ENCODE measurements at regions not wholly inside any gene's neighbourhood (a gene's known extent, or its start where the extent isn't known, plus 50 kb on each side); places are given as distances from the start of the nearest gene placed in this dataset.

- no peak for DNase-seq
Observed at GRCh38 chr6:82013561-82014530, 233.7 kb downstream of the IBTK start.

DNA sequence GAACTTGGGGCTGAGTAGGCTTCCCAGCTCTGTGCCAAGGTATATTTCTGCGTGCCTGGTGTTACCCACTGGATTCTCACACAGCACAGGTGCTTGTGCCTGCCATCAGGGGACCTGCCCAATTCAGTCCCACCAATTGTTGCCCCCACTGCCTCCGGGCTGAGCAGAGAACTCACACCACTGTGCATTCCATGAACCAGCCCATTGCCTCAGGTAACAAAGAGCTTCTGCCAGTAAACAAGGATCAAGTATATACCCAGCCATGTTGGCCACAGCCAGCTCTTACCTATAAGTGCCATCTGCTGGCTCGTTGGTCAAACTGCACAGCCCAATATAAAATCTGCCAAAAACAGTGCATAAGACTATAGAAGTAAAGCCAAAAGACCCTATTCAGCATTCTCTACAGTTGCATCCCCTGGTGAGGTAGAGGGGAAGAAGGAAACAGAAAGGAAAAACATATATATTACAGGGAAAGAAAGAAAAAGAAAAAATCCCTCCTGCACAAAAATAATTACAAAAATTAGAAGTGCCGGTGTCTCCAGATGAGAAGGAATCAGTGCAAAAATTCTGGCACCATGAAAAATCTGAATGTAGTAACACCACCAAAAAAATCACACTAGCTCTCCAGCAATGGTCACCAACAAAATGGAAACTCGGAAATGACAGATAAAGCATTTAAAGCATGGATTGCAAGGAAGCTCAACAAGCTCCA, 241.4 kb downstream of the IBTK start:
- DNase-seq: peak; percentile 2

DNA sequence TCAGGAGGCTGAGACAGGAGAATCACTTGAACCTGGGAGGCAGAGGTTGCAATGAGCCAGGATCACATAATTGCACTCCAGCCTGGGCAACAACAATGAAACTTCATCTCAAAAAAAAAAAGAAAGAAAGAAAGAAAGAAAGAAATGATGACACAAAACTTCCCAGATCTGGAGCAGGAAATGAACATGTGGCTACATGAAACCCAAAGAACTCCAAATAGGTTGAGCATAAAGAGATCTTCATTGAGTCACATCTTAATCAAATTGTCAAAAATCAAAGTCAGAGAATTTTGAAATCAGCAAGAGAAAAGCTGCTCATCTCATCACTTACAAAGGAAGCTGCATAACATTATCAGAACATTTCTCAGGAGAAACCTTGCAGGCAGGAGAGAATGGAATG, 247.0 kb downstream of the IBTK start:
- DNase-seq: no peak

GRCh38 chr6:81999826-82000225, 247.3 kb upstream of the TENT5A start:
- DNase-seq: no peak

DNA sequence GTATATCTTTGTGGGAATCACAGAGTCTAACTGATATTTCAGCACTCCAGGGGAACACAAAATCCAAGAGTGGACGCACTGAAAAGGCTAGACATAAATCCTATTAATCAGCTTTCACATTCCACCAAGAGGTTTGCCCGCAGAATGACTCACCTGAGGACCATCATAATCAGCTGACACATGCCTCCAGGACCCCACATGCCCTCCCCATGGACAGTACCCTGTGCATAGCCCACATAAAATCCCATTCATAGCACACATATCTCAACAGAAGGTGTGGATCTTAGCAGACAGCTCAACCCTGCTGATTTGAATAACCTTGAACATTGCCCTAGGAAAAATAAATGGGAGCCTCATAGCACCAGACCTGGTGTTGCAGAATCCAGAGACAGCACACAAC, 246.8 kb upstream of the TENT5A start:
- DNase-seq: no peak

GRCh38 chr6:81998432-81998831, 246.0 kb upstream of the TENT5A start:
- no peak for DNase-seq

- no peak for DNase-seq
Observed at GRCh38 chr6:81997090-81997926, 244.8 kb upstream of the TENT5A start.

- no peak for DNase-seq
Observed at GRCh38 chr6:81996414-81996813, 243.9 kb upstream of the TENT5A start.

DNA sequence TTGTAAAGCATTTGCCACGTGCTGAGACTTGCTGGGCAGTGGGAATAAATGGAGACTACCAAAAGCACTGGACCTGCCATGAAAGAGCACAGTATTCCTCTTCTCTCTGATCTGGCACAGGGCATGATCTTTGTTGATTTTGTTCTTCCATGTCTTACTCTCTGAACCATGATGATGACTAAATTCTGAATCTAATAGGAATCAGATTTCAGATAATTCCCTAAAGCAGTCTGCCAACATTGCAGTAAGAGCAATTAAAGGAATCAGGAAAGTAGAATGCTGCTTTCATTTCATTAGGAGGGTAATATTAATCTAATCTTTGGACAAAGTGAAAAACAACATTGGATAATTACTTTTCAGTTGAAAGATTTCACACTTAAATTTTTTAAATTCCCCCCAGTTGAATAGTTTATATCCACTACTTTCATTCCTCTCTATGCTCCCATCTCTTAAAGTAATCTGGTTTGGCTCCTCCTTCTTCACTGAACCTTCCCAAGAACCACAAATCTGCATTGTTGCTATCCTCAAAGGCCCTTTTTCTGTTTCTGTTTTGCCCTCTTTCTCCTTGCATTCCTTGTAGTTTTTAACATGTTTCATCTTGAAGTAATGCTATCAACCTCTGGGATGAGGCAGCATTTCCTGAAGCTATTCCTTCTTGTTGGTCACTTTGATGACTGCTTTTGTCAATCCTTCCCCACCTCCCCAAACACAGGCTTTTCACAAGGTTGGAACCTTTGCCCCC, 243.2 kb upstream of the TENT5A start:
- DNase-seq: peak; percentile 79

GRCh38 chr6:81988871-81989270, 236.4 kb upstream of the TENT5A start:
- DNase-seq: no peak

- no peak for DNase-seq
Observed at GRCh38 chr6:81988446-81988845, 236.0 kb upstream of the TENT5A start.

DNA sequence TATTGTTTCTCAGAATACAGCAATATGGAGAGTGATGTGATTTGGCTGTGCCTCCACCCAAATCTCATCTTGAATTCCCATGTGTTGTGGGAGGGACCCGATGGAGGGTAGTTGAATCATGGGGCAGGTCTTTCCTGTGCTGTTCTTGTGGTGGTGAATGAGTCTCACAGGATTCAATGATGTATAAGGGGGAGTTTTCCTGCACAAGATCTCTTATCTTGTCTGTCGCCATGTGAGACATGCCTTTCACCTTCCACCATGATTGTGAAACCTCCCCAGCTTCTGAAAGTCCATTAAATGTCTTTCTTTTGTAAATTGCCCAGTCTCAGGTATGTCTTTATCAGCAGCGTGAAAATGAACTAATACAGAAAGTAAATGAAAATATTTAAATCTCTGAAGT, 234.8 kb upstream of the TENT5A start:
- no peak for DNase-seq

DNA sequence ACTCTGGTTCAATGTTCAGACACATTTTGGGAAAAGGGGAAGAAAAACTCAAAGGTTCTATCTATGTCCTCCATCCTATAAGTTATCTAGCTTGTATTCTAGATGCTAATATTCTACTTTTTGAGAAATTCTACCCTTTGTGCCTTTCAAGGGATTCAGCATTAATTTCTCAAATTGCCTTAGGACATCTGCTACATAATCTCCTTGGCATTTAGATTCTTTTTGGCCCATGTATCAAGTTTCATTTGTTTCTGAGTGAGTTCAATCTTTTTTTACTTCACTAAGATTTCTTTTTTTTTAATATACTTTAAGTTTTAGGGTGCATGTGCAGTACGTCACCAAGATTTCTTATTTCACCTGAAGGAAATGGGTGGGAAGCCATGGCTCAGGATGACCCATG, 232.7 kb upstream of the TENT5A start:
- DNase-seq: no peak

DNA sequence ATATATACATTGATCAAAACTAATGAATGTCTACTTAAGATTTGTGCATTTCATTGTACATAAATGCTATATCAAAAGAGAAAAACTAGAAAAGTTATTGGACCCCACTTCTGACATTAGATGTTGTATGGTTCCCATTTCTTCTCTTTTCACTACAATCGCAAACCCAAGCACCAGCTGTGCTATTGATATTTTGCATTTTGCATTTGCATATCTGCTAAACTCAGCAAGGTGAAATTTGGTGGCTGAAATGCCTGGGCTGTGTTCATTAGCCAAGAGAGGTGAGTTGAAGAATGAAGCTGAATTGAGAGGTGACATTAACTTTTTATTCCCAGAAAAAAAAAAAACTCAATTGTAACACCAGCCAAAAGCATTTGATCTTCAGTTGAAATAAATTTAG, 232.1 kb upstream of the TENT5A start:
- no peak for DNase-seq

GRCh38 chr6:81981812-81982211, 229.3 kb upstream of the TENT5A start:
- DNase-seq: no peak

GRCh38 chr6:81979767-81980166, 227.3 kb upstream of the TENT5A start:
- DNase-seq: no peak

DNA sequence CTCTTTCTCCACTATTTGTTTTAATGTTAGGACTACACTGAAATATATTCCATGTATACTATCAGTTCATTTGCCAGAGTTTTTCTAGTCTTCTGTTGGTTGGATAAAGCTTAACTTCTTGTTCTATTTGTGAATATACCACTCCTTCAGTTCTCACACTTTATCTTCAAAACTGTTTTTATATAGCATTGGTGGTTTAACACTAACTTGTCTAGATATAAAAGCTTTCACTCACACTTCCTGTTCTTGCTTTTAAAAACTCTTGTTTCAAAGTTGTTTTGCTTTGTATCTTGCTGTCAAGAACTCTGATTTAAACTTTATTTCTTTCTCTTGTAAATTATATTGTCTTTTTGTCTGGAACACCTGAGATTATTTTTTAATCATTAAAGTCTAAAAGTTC, 226.8 kb upstream of the TENT5A start:
- DNase-seq: no peak

GRCh38 chr6:81978230-81978629, 225.7 kb upstream of the TENT5A start:
- no peak for DNase-seq

- DNase-seq: no peak
Observed at GRCh38 chr6:81977486-81977885, 225.0 kb upstream of the TENT5A start.

DNA sequence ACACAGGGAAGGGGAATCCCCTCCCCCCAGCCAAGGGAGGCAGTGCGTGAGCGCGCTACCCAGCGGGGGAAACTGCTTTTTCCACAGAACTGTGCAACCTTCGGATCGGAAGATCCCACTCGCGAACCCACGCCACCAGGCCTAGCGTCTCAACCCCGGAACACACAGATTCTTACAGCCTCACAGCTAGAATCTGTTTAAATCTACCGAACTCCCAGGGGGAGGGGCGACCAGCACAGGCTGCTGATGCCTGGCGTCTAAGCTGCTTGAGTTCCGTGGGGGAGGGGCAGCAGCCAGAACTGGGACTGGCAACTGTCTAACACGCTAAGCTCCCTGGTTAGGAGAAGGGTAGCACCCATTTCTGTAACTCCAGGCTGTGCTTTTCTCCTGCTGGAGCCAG, 217.3 kb upstream of the TENT5A start:
- no peak for DNase-seq

DNA sequence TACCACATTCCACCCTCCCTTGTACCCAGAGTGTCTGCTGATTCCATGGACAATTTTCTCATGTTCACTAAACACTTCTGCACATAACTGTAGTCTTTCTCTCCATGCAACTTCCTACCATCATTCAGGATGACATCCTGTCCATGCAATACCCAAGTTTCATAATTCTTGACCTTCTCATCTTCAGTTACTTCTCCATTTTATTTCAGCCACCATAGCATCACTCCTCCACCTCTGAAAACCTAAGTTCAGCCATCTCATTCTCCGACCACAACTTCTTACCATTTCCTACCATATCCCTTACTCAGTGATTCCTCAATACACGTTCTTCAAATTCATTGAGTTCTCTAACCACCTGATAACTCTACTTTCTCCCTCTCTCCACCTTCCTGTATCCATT, 216.5 kb upstream of the TENT5A start:
- DNase-seq: no peak

DNA sequence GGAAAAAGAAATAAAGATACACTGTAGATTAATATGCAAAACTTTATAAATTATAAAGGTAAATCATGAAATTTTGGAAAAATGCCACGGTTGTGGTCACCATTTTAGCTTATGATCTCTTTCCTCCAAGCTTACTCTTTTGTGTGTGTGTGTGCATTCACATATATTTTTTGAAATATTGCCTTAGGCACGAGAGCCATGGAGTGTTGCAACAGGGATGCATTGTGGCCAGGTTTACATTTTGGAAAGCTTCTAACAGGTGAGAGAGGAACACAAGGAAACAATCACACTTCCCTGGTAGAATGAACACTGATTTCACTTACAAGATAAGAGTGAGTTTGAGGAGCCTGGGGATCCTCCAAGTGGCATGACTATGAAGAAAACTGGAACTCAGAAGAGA, 214.5 kb upstream of the TENT5A start:
- no peak for DNase-seq

DNA sequence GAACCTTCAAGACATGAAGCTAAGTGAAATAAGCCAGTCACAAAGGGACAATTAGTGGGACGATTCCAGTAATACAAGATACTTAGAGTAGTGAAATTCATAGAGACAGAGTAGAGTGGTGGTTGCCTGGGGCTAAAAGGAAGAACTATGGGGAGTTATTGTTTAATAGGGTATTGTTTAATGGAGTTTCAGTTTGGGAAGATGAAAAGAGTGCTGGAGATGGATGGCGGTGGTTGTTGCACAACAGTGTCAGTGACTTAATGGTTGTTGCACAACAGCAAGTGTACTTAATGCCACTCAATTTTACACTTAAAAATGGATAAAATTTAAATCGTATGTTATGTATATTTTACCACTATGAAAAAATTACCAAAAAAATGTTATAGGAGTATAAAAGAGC, 209.7 kb upstream of the TENT5A start:
- no peak for DNase-seq
